Smooth muscle cell (in vitro differentiated cells): ENCODE measurements at regions not wholly inside any gene's neighbourhood (a gene's known extent, or its start where the extent isn't known, plus 50 kb on each side); places are given as distances from the start of the nearest gene placed in this dataset.
A peak's percentile ranks its signal among the peaks of the same experiment; 100 is the strongest.
"Not testable (repeated sequence)": the region's sequence is repeated elsewhere in the genome, so short reads cannot be mapped to it uniquely, and the experiment has no call there.

Experiments used
- DNase-seq: peaks from one replicate; lab custom pipeline; 2025; ENCODE audit not compliant: unreplicated experiment; lab: John Stamatoyannopoulos, UW
- H2AFZ ChIP-seq: fragments of 200-600 bp; sonication (generic); 2 replicates; pipeline ENCODE4 v1.6.0; 2016; ENCODE audit warnings: antibody characterized with exemption, low read depth, mild to moderate bottlenecking
- H3F3A ChIP-seq: fragments of 200-600 bp; sonication (generic); 2 replicates; pipeline ENCODE4 v1.6.0; 2017; ENCODE audit warnings: antibody characterized with exemption, low read depth
- H3K27ac ChIP-seq: fragments of 200-600 bp; sonication (generic); 2 replicates; pipeline ENCODE4 v1.5.1; 2016; ENCODE audit warnings: low read depth, mild to moderate bottlenecking
- H3K27me3 ChIP-seq: fragments of 200-600 bp; sonication (generic); 2 replicates; pipeline ENCODE4 v1.6.1; 2016; ENCODE audit warnings: low read depth, mild to moderate bottlenecking
- H3K36me3 ChIP-seq: fragments of 200-600 bp; sonication (generic); 2 replicates; pipeline ENCODE4 v1.5.1; 2016; ENCODE audit warnings: low read depth
- H3K4me1 ChIP-seq: fragments of 200-600 bp; sonication (generic); 2 replicates; pipeline ENCODE4 v1.5.1; 2016; ENCODE audit warnings: low read depth
- H3K4me2 ChIP-seq: fragments of 200-600 bp; sonication (generic); 2 replicates; pipeline ENCODE4 v1.6.0; 2016; ENCODE audit warnings: mild to moderate bottlenecking
- H3K4me3 ChIP-seq: fragments of 200-600 bp; sonication (generic); 2 replicates; pipeline ENCODE4 v1.5.1; 2016; ENCODE audit warnings: mild to moderate bottlenecking
- H3K79me2 ChIP-seq: fragments of 200-600 bp; sonication (generic); 2 replicates; pipeline ENCODE4 v1.6.0; 2016; ENCODE audit warnings: low read depth, mild to moderate bottlenecking
- H3K9ac ChIP-seq: fragments of 200-600 bp; sonication (generic); 2 replicates; pipeline ENCODE4 v1.6.0; 2016; ENCODE audit warnings: low read depth
- H3K9me3 ChIP-seq: fragments of 200-600 bp; sonication (generic); replicated peaks from 2 replicates; pipeline ENCODE4 v1.5.1; 2016; ENCODE audit warnings: low read depth
- H4K20me1 ChIP-seq: fragments of 200-600 bp; sonication (generic); 2 replicates; pipeline ENCODE4 v1.6.0; 2016; ENCODE audit warnings: low read depth
- WGBS: methylation state at CpG from one replicate; pipeline ENCODE4 v1.1.7; 2016; ENCODE audit warnings: low lambda C conversion rate; 5-methylcytosine and 5-hydroxymethylcytosine counted together
- TF ChIP-seq, protein P1 (sequence below): fragments of 200-600 bp; sonication (generic); IDR thresholded peaks from 2 replicates; pipeline ENCODE4 v1.5.1; 2017; ENCODE audit warnings: borderline replicate concordance, mild to moderate bottlenecking, antibody characterized with exemption; ENCODE audit not compliant: insufficient read depth, poor library complexity, severe bottlenecking

GRCh38 chr1:228653748-228654147 is 81.5 kb upstream of the RHOU start:
- H3K4me1 ChIP-seq, result peaks cover 5% of the 10 kb centered on the region
- TF ChIP-seq, protein P1, sequence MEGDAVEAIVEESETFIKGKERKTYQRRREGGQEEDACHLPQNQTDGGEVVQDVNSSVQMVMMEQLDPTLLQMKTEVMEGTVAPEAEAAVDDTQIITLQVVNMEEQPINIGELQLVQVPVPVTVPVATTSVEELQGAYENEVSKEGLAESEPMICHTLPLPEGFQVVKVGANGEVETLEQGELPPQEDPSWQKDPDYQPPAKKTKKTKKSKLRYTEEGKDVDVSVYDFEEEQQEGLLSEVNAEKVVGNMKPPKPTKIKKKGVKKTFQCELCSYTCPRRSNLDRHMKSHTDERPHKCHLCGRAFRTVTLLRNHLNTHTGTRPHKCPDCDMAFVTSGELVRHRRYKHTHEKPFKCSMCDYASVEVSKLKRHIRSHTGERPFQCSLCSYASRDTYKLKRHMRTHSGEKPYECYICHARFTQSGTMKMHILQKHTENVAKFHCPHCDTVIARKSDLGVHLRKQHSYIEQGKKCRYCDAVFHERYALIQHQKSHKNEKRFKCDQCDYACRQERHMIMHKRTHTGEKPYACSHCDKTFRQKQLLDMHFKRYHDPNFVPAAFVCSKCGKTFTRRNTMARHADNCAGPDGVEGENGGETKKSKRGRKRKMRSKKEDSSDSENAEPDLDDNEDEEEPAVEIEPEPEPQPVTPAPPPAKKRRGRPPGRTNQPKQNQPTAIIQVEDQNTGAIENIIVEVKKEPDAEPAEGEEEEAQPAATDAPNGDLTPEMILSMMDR, result no peak
- no peak overlapping the region for H3K4me3 ChIP-seq
- no peaks in the 10 kb centered on the region for H3K9me3 ChIP-seq
- no peak overlapping the region for H3K27ac ChIP-seq
- H3K36me3 ChIP-seq, result no peaks in the 10 kb centered on the region
- peaks cover 47% of the 10 kb centered on the region for H4K20me1 ChIP-seq
- no peaks in the 10 kb centered on the region for H3F3A ChIP-seq
- H3K9ac ChIP-seq, result no peak overlapping the region
- no peaks in the 10 kb centered on the region for H3K27me3 ChIP-seq
- DNase-seq, result no peak
- H2AFZ ChIP-seq, result no peak overlapping the region
- no peak overlapping the region for H3K4me2 ChIP-seq
- WGBS, result 97% methylated on average over 1 of the region's 1 CpG
- H3K79me2 ChIP-seq, result peaks cover 35% of the 10 kb centered on the region

- no peaks in the 10 kb centered on the region for H3K27me3 ChIP-seq
- DNase-seq, result no peak
- WGBS, result 92% methylated on average over 3 of the region's 3 CpGs
- no peak overlapping the region for H3K4me3 ChIP-seq
- H3K36me3 ChIP-seq, result no peaks in the 10 kb centered on the region
- H3K9ac ChIP-seq, result no peak overlapping the region
- H4K20me1 ChIP-seq, result peaks cover 25% of the 10 kb centered on the region
- peaks cover 16% of the 10 kb centered on the region for H3K79me2 ChIP-seq
- H2AFZ ChIP-seq, result no peak overlapping the region
- TF ChIP-seq, protein P1, result no peak
- no peak overlapping the region for H3K27ac ChIP-seq
- H3K4me2 ChIP-seq, result no peak overlapping the region
- H3K9me3 ChIP-seq, result no peaks in the 10 kb centered on the region
- H3K4me1 ChIP-seq, result no peaks in the 10 kb centered on the region
- no peaks in the 10 kb centered on the region for H3F3A ChIP-seq
Measured at GRCh38 chr1:228655796-228656394, 79.4 kb upstream of the RHOU start.

GRCh38 chr1:228662007-228662689 is 73.1 kb upstream of the RHOU start:
- not testable (repeated sequence) for H3K4me2 ChIP-seq, H4K20me1 ChIP-seq, H3K36me3 ChIP-seq, H3K9me3 ChIP-seq, H3K79me2 ChIP-seq, H3K27ac ChIP-seq, H3K4me1 ChIP-seq, H3K9ac ChIP-seq, DNase-seq, H2AFZ ChIP-seq, H3K27me3 ChIP-seq, H3F3A ChIP-seq, H3K4me3 ChIP-seq
- whole genome bisulfite sequencing, result 92% methylated on average over 5 of the region's 5 CpGs

DNA sequence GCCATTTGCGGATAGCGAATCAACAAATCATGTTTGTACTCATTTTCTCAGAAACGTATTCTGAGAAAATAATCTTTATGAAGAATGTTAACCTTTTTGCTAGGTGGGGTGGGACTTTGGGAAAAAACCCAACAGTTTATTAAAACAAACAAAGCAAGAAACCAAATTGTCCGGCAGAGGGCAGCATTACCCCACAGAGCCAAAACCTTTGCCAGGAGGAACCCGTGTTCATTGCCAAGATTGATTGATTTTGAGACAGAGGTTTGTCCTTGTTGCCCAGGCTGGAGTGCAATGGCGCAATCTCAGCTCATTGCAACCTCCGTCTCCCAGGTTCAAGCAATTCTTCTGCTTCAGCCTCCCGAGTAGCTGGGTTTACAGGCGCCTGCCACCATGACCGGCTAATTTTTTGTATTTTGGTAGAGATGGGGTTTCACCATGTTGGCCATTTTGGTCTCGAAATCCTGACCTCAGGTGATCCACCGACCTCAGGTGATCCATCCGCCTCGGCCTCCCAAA is 70.8 kb upstream of the RHOU start:
- H3K36me3 ChIP-seq, result no peaks in the 10 kb centered on the region
- H3K9ac ChIP-seq, result no peak overlapping the region
- 45% methylated on average over 14 of the region's 14 CpGs for WGBS
- DNase-seq, result peak; percentile 17
- H3K4me1 ChIP-seq, result no peaks in the 10 kb centered on the region
- H3K27me3 ChIP-seq, result no peaks in the 10 kb centered on the region
- no peaks in the 10 kb centered on the region for H3F3A ChIP-seq
- no peak overlapping the region for H3K4me3 ChIP-seq
- no peaks in the 10 kb centered on the region for H3K79me2 ChIP-seq
- peak overlapping the region; percentile 54 for H3K4me2 ChIP-seq
- no peak overlapping the region for H3K27ac ChIP-seq
- H4K20me1 ChIP-seq, result no peaks in the 10 kb centered on the region
- TF ChIP-seq, protein P1, result peak; percentile 96
- no peaks in the 10 kb centered on the region for H3K9me3 ChIP-seq
- no peak overlapping the region for H2AFZ ChIP-seq
